ENCODE measurements at regions not wholly inside any gene's neighbourhood (a gene's known extent, or its start where the extent isn't known, plus 50 kb on each side); places are given as distances from the start of the nearest gene placed in this dataset.

- no peaks in the 10 kb centered on the region for H3K36me3 ChIP-seq
- peaks cover 2% of the 10 kb centered on the region for H3K9me3 Mint-ChIP-seq
- H3K27ac Mint-ChIP-seq: peak overlapping the region; percentile 14
- H3K27ac ChIP-seq: no peak overlapping the region
- no peaks in the 10 kb centered on the region for H3K27me3 ChIP-seq
- H3K4me2 ChIP-seq: no peak overlapping the region
- peaks cover 14% of the 10 kb centered on the region for H3K4me1 ChIP-seq
- peaks cover 24% of the 10 kb centered on the region for H3K4me1 Mint-ChIP-seq
- no peaks in the 10 kb centered on the region for H3F3A ChIP-seq (ENCODE audit: low read depth)
- TF ChIP-seq CTCF (IDR thresholded peaks at IDR 0.05): no peak
- no peak for TF ChIP-seq EZH2phosphoT487 (IDR thresholded peaks at IDR 0.05)
- TF ChIP-seq EZH2 (IDR thresholded peaks at IDR 0.05): no peak
- H3K79me2 ChIP-seq (ENCODE audit: low read depth): no peaks in the 10 kb centered on the region
- H3K4me3 ChIP-seq: no peak overlapping the region
- no peaks in the 10 kb centered on the region for H3K9me3 ChIP-seq (ENCODE audit: low read depth)
- no peak overlapping the region for H2AFZ ChIP-seq (replicated peaks)
- no peaks in the 10 kb centered on the region for H3K36me3 Mint-ChIP-seq
- no peak overlapping the region for H3K4me3 Mint-ChIP-seq
- no peaks in the 10 kb centered on the region for H4K20me1 ChIP-seq (ENCODE audit: low read depth)
- DNase-seq (ENCODE audit: low spot score): no peak
- no peak overlapping the region for H3K9ac ChIP-seq
- peaks cover 13% of the 10 kb centered on the region for H3K27me3 Mint-ChIP-seq (ENCODE audit: insufficient read depth, low read depth)
Observed at GRCh38 chr2:2692599-2693389, 361.7 kb upstream of the MYT1L start.

- Histone ChIP-seq H3F3A (ENCODE audit: low read depth) (no peaks in the 10 kb centered on the region), H3K27ac (no peak overlapping the region), H3K27me3 (no peaks in the 10 kb centered on the region), H2AFZ (replicated peaks) (no peak overlapping the region), H3K4me3 (no peak overlapping the region), H3K36me3 (no peaks in the 10 kb centered on the region), H3K9me3 (ENCODE audit: low read depth) (no peaks in the 10 kb centered on the region), H4K20me1 (ENCODE audit: low read depth) (no peaks in the 10 kb centered on the region), H3K4me2 (no peak overlapping the region), H3K4me1 (peaks cover 14% of the 10 kb centered on the region), H3K9ac (no peak overlapping the region), H3K79me2 (ENCODE audit: low read depth) (no peaks in the 10 kb centered on the region)
- Mint-ChIP-seq H3K27ac (no peak overlapping the region), H3K4me1 (peaks cover 31% of the 10 kb centered on the region), H3K36me3 (no peaks in the 10 kb centered on the region), H3K27me3 (ENCODE audit: insufficient read depth, low read depth) (peaks cover 10% of the 10 kb centered on the region), H3K4me3 (no peak overlapping the region), H3K9me3 (peaks cover 2% of the 10 kb centered on the region)
- no peak for TF ChIP-seq EZH2 (IDR thresholded peaks at IDR 0.05)
- no peak for TF ChIP-seq CTCF (IDR thresholded peaks at IDR 0.05)
- no peak for TF ChIP-seq EZH2phosphoT487 (IDR thresholded peaks at IDR 0.05)
- DNase-seq (ENCODE audit: low spot score): no peak
Observed at GRCh38 chr2:2691419-2691818, 360.3 kb upstream of the MYT1L start.

DNA sequence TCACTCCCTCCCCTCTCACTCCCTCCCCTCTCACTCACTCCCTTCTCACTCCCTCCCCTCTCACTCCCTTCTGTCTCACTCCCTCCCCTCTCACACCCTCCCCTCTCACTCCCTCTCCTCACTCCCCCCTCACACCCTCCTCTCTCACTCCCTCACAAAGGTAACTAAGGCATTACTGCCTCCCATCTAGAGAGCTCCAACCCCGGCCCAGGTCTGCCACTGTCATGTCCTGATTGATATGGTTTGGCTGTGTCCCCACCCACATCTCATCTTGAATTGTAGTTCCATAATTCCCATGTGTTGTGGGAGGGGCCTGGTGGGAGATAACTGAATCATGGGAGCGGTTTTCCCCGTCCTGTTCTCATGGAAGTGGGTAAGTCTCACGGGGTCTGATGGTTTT is 359.9 kb upstream of the MYT1L start:
- no peak overlapping the region for H3K27ac Mint-ChIP-seq
- DNase-seq (ENCODE audit: low spot score): no peak
- peaks cover 32% of the 10 kb centered on the region for H3K4me1 Mint-ChIP-seq
- H3K9me3 Mint-ChIP-seq: peaks cover 2% of the 10 kb centered on the region
- H3K79me2 ChIP-seq (ENCODE audit: low read depth): no peaks in the 10 kb centered on the region
- H3K36me3 ChIP-seq: no peaks in the 10 kb centered on the region
- no peak overlapping the region for H3K27ac ChIP-seq
- H2AFZ ChIP-seq (replicated peaks): no peak overlapping the region
- no peaks in the 10 kb centered on the region for H3F3A ChIP-seq (ENCODE audit: low read depth)
- H3K4me1 ChIP-seq: peaks cover 14% of the 10 kb centered on the region
- TF ChIP-seq CTCF (IDR thresholded peaks at IDR 0.05): no peak
- no peak for TF ChIP-seq EZH2 (IDR thresholded peaks at IDR 0.05)
- TF ChIP-seq EZH2phosphoT487 (IDR thresholded peaks at IDR 0.05): no peak
- H3K4me3 Mint-ChIP-seq: no peak overlapping the region
- H3K27me3 ChIP-seq: no peaks in the 10 kb centered on the region
- peaks cover 9% of the 10 kb centered on the region for H3K27me3 Mint-ChIP-seq (ENCODE audit: insufficient read depth, low read depth)
- no peak overlapping the region for H3K4me3 ChIP-seq
- H3K9ac ChIP-seq: no peak overlapping the region
- no peaks in the 10 kb centered on the region for H4K20me1 ChIP-seq (ENCODE audit: low read depth)
- H3K4me2 ChIP-seq: no peak overlapping the region
- no peaks in the 10 kb centered on the region for H3K36me3 Mint-ChIP-seq
- H3K9me3 ChIP-seq (ENCODE audit: low read depth): no peaks in the 10 kb centered on the region
